HG02981 (cell line): ENCODE measurements at regions not wholly inside any gene's neighbourhood (a gene's known extent, or its start where the extent isn't known, plus 50 kb on each side); places are given as distances from the start of the nearest gene placed in this dataset.

Experiments used
- ATAC-seq: cut with Tn5 transposase; IDR thresholded peaks from one replicate; pipeline ENCODE4 v1.9.1; 2021; ENCODE audit warnings: mild to moderate bottlenecking, moderate library complexity; ENCODE audit not compliant: unreplicated experiment

DNA sequence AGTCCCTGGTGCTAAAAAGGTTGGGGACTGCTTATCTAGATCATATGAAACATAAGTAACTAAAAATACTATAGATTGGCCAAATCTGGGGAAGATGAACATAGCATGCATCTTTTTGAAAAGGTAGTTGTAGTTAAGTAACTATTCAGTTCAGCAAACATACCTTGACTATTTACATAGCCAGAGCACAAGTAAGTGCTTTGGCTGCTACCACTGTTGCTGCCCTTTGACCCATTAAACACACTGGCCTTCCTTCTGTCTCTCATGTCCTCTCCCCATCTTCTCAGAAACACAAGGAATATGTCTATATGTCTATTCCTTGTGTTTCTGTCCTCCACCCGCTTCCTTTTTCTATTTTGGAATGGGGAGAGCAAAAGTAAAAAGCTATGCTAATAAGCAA lies 87.9 kb upstream of the SPRY1 start:
- ATAC-seq: no peak

DNA sequence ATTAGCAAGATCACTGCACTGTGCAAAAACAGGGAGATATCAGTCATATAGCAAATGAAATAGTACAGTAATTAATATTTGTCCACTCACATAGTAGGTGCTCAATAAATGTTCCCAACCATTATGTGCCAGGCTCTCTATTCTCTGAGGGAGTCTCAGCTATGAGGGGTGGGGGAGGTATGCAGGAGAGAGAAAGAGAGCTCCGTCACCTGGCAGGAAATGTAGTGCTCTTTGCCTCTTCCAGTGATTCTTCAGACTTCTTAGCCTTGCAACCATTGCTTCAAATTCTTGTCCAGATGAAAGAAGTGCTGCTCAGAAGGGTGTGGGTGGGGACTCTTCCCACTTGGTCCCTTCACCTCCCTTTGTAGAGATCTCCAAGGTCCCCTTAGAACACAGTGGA lies 84.5 kb upstream of the SPRY1 start:
- ATAC-seq: no peak

GRCh38 chr4:123312951-123313592 lies 83.5 kb upstream of the SPRY1 start:
- ATAC-seq: no peak

DNA sequence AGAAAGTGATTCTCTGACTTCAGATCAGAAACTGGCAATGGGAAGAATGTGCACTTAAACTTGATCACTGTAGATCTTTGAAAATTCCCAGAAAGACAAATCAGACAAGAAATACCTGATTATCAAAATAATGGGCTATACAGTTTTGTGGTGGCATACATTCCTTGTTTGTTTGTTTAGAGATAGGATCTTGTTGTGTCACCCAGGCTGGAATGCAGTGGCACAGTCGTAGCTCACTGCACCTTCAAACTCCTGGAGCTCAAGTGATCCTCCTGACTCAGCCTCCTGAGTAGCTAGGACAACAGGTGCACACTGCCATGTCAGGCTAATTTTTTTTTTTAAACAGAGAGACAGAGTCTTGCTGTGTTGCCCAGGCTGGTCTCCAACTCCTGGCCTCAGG lies 81.0 kb upstream of the SPRY1 start:
- ATAC-seq: no peak

DNA sequence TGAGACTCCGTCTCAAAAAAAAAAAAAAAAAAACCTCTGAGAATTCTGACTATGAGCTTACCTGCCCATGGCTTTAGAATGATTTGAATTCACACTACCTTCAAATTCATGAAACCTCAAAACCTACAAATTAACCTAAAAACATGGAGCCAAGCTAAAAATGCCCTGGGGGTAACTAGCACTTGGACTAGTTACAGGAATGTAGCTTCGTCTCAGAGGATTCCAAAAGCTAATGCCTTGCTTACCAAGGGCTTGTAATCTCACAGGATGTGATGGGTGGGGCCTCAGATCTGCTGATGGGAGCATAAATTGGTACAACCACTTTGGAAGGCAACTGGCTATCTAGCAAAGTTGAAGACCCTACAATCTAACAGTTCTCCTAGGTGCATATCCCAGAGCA lies 79.4 kb upstream of the SPRY1 start:
- no peak for ATAC-seq

GRCh38 chr4:123319639-123320038 lies 77.0 kb upstream of the SPRY1 start:
- ATAC-seq: no peak

DNA sequence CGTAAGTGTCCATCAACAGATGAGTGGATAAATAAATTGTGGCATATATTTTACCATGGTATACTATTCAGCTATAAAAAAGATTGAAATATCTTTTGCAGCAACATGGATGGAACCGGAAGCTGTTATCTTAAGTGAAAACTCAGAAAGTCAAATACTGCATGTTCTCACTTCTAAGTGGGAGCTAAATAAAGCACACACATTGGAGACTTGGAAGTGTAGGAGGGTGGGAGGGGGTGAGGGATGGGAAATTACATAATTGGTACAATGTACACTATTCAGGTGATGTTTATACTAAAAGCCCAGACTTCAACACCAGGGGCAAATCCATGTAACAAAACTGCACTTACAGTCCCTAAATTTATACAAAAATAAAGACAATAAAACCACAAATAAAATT lies 72.6 kb upstream of the SPRY1 start:
- ATAC-seq: no peak

GRCh38 chr4:123325241-123325681 lies 71.3 kb upstream of the SPRY1 start:
- peak; percentile 98 for ATAC-seq

GRCh38 chr4:123327346-123327745 lies 69.2 kb upstream of the SPRY1 start:
- no peak for ATAC-seq

- ATAC-seq: no peak
These were observed 68.7 kb upstream of the SPRY1 start for GRCh38 chr4:123327846-123328429.

- no peak for ATAC-seq
These were observed 57.9 kb upstream of the SPRY1 start for GRCh38 chr4:123338715-123339114.

DNA sequence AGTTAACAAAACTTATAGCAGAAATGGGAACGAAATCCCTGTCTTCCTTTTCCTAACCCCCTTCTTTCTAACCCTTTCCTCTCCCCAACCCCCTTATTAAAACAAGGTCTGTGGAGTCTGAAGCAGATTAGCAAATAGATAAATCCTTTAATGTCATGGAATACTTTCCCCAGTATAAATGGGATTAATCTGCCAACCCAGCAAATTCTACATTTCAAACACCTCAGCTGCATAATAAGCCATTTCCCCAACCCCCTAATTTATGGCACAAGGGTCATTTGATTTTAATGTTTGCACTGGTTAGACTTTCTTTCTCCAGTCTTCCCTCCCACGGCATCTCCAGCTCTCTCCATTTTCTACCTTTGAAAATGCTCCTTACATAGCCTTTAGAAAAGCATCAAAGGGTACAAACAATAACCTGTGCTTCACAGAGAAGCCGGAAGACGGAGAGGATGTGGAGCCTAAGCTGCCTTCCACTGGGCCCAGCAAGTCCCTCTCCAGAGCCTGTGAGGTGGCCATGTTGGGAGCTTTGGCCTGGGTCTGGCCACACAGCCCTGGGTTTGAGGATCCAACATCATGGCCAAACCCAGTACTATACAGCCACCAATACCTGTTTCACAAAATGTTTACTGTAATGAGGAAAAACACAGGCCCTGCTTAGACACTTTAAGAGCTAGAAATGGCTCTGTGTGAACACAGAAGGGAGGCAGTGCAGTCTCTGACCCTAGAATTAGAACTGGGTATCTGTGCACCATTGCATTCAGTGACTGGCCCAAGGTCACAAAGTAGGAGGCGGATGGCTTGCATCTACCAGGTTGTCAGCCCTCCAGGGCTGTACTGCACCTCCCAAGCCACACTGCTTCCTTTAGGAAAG lies 56.9 kb upstream of the SPRY1 start:
- ATAC-seq: no peak

DNA sequence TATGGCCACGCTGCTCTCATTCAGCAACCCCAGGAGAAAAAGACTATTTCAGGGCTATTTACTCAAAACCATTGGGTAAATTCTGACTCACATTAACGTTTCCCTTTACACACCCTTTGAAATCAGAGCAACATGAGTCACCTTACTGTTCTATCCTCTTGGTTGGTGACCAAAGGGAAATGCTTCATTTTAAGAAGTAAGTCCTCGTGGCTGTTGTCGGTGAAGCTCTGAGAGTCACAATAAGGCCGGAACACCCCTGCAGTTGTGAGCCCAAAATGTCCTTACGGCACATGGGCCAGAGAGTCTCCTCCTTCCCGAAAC lies 56.3 kb upstream of the SPRY1 start:
- ATAC-seq: no peak

DNA sequence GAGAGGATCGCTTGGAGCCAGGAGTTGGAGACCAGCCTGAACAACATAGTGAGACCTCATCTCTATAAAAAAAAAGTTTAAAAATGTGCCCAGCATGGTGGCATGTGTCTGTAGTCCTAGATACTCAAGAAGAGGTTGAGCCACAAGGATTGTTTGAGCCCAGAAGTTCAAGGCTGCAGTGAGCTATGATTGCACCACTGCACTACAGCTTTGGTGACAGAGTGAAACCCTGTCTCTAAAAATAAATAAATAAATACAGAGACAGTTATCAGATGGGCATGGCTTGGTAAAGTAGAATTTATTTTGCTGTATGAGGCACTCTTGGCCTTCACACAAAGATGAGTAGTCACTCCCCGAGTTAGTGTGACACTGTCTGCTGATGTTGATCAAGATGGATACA lies 54.1 kb upstream of the SPRY1 start:
- no peak for ATAC-seq

- no peak for ATAC-seq
These were observed 53.1 kb upstream of the SPRY1 start for GRCh38 chr4:123343400-123344041.

DNA sequence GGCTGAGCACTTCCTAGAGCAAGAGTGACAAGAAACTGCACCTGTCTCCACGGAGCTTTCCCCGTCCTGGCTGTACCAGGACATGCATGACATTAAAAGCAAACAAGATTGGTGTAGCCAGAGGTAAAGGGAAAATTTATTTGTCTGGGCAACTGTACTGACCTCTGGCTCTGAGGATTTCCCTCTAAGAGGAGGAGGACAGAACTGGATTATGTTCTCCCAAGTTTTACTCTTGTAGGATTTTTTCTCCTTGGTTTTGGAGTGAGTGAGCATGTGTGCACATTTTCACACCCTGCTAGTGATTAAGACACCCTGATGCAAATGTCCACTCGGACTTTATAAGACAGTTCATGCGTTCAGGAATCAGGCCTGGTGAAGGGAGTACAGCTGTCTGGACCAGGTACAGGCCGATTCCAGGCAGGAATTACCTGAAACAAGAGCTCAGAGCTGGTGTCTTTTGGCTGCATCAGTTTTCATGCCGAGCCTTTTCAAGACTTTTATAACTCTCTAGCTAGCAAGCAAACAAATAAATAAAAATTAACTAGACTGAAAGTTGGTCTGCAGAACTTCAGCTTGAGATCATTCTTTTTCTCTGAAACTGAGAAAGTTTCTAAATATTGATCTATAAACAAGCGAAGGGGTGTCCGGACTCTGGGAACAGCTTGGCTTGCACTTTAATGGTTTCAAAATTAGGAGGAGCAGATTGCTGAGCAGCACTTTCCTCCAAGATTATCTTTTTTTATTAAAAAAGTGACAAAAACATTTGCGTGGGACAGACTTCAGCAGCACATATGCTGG lies 51.3 kb upstream of the SPRY1 start:
- ATAC-seq: no peak

DNA sequence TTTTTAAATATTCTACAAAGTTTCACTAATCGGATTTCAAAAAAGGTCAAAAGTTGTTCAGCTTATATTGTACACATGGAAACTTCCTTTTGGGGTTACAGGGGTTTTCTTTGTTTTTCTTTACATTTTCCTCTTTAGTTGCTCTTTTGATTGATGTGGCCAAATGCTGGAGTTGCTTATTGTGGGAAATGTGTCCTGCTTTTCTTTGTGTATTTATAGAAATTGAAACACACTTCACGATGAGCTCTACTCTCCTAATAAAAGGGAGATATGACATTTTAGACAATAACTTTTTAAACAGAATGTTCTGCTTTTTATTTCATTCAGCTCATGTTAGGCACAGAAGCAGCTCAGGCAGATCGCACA lies 50.7 kb upstream of the SPRY1 start:
- no peak for ATAC-seq

- no peak for ATAC-seq
These were observed 50.2 kb upstream of the SPRY1 start for GRCh38 chr4:123346330-123346940.
